ENCODE measurements at regions not wholly inside any gene's neighbourhood (a gene's known extent, or its start where the extent isn't known, plus 50 kb on each side); places are given as distances from the start of the nearest gene placed in this dataset.

- Mint-ChIP-seq H3K4me3 (ENCODE audit: low read depth) (no peak overlapping the region), H3K27me3 (ENCODE audit: low read depth) (no peaks in the 10 kb centered on the region), H3K4me1 (ENCODE audit: low read depth) (no peaks in the 10 kb centered on the region), H3K27ac (no peak overlapping the region), H3K36me3 (ENCODE audit: low read depth) (no peaks in the 10 kb centered on the region), H3K9me3 (no peaks in the 10 kb centered on the region)
- intact Hi-C loops (cut with micrococcal nuclease): no loop called here
- DNase-seq (ENCODE audit: low spot score): no peak
Measured at GRCh38 chr9:107886826-107887225, 397.3 kb upstream of the KLF4 start.

GRCh38 chr9:107883496-107884124 is 394.0 kb upstream of the KLF4 start:
- no peaks in the 10 kb centered on the region for H3K9me3 Mint-ChIP-seq
- no peak overlapping the region for H3K27ac Mint-ChIP-seq
- no peaks in the 10 kb centered on the region for H3K4me1 Mint-ChIP-seq (ENCODE audit: low read depth)
- no peaks in the 10 kb centered on the region for H3K36me3 Mint-ChIP-seq (ENCODE audit: low read depth)
- H3K4me3 Mint-ChIP-seq (ENCODE audit: low read depth): no peak overlapping the region
- no peaks in the 10 kb centered on the region for H3K27me3 Mint-ChIP-seq (ENCODE audit: low read depth)
- no peak for DNase-seq (ENCODE audit: low spot score)
- intact Hi-C loops (cut with micrococcal nuclease): no loop called here

- Mint-ChIP-seq H3K27me3 (ENCODE audit: low read depth) (no peaks in the 10 kb centered on the region), H3K36me3 (ENCODE audit: low read depth) (no peaks in the 10 kb centered on the region), H3K4me1 (ENCODE audit: low read depth) (no peaks in the 10 kb centered on the region), H3K27ac (no peak overlapping the region), H3K4me3 (ENCODE audit: low read depth) (no peak overlapping the region), H3K9me3 (no peaks in the 10 kb centered on the region)
- DNase-seq (ENCODE audit: low spot score): no peak
- intact Hi-C loops (cut with micrococcal nuclease): no loop called here
Measured at GRCh38 chr9:107881626-107882300, 392.2 kb upstream of the KLF4 start.

GRCh38 chr9:107878462-107878861 is 388.9 kb upstream of the KLF4 start:
- no peaks in the 10 kb centered on the region for H3K27me3 Mint-ChIP-seq (ENCODE audit: low read depth)
- no peaks in the 10 kb centered on the region for H3K36me3 Mint-ChIP-seq (ENCODE audit: low read depth)
- no peak overlapping the region for H3K4me3 Mint-ChIP-seq (ENCODE audit: low read depth)
- H3K9me3 Mint-ChIP-seq: no peaks in the 10 kb centered on the region
- H3K27ac Mint-ChIP-seq: no peak overlapping the region
- intact Hi-C loops (cut with micrococcal nuclease): no loop called here
- DNase-seq (ENCODE audit: low spot score): no peak
- no peaks in the 10 kb centered on the region for H3K4me1 Mint-ChIP-seq (ENCODE audit: low read depth)

- Mint-ChIP-seq H3K36me3 (ENCODE audit: low read depth) (no peaks in the 10 kb centered on the region), H3K9me3 (no peaks in the 10 kb centered on the region), H3K4me3 (ENCODE audit: low read depth) (no peak overlapping the region), H3K27me3 (ENCODE audit: low read depth) (no peaks in the 10 kb centered on the region), H3K4me1 (ENCODE audit: low read depth) (no peaks in the 10 kb centered on the region), H3K27ac (no peak overlapping the region)
- DNase-seq (ENCODE audit: low spot score): no peak
- intact Hi-C loops (cut with micrococcal nuclease): no loop called here
Measured at GRCh38 chr9:107875571-107875980, 386.0 kb upstream of the KLF4 start.

- Mint-ChIP-seq H3K4me1 (ENCODE audit: low read depth) (no peaks in the 10 kb centered on the region), H3K27me3 (ENCODE audit: low read depth) (no peaks in the 10 kb centered on the region), H3K4me3 (ENCODE audit: low read depth) (no peak overlapping the region), H3K27ac (no peak overlapping the region), H3K9me3 (no peaks in the 10 kb centered on the region), H3K36me3 (ENCODE audit: low read depth) (no peaks in the 10 kb centered on the region)
- intact Hi-C loops (cut with micrococcal nuclease): no loop called here
- no peak for DNase-seq (ENCODE audit: low spot score)
Measured at GRCh38 chr9:107874591-107875369, 385.2 kb upstream of the KLF4 start.

GRCh38 chr9:107874137-107874536 is 384.6 kb upstream of the KLF4 start:
- no peak for DNase-seq (ENCODE audit: low spot score)
- no peaks in the 10 kb centered on the region for H3K27me3 Mint-ChIP-seq (ENCODE audit: low read depth)
- intact Hi-C loops (cut with micrococcal nuclease): no loop called here
- H3K36me3 Mint-ChIP-seq (ENCODE audit: low read depth): no peaks in the 10 kb centered on the region
- H3K4me3 Mint-ChIP-seq (ENCODE audit: low read depth): no peak overlapping the region
- H3K4me1 Mint-ChIP-seq (ENCODE audit: low read depth): no peaks in the 10 kb centered on the region
- no peak overlapping the region for H3K27ac Mint-ChIP-seq
- no peaks in the 10 kb centered on the region for H3K9me3 Mint-ChIP-seq

GRCh38 chr9:107872457-107873192 is 383.1 kb upstream of the KLF4 start:
- DNase-seq (ENCODE audit: low spot score): no peak
- Mint-ChIP-seq H3K4me3 (ENCODE audit: low read depth) (no peak overlapping the region), H3K9me3 (no peaks in the 10 kb centered on the region), H3K27ac (no peak overlapping the region), H3K27me3 (ENCODE audit: low read depth) (no peaks in the 10 kb centered on the region), H3K36me3 (ENCODE audit: low read depth) (no peaks in the 10 kb centered on the region), H3K4me1 (ENCODE audit: low read depth) (no peaks in the 10 kb centered on the region)
- intact Hi-C loops (cut with micrococcal nuclease): no loop called here

GRCh38 chr9:107870927-107871680 is 381.5 kb upstream of the KLF4 start:
- H3K4me3 Mint-ChIP-seq (ENCODE audit: low read depth): no peak overlapping the region
- H3K27ac Mint-ChIP-seq: no peak overlapping the region
- intact Hi-C loops (cut with micrococcal nuclease): no loop called here
- no peaks in the 10 kb centered on the region for H3K27me3 Mint-ChIP-seq (ENCODE audit: low read depth)
- H3K9me3 Mint-ChIP-seq: no peaks in the 10 kb centered on the region
- no peak for DNase-seq (ENCODE audit: low spot score)
- H3K36me3 Mint-ChIP-seq (ENCODE audit: low read depth): no peaks in the 10 kb centered on the region
- no peaks in the 10 kb centered on the region for H3K4me1 Mint-ChIP-seq (ENCODE audit: low read depth)

- no peak overlapping the region for H3K27ac Mint-ChIP-seq
- no peak for DNase-seq (ENCODE audit: low spot score)
- intact Hi-C loops (cut with micrococcal nuclease): no loop called here
- no peaks in the 10 kb centered on the region for H3K4me1 Mint-ChIP-seq (ENCODE audit: low read depth)
- no peaks in the 10 kb centered on the region for H3K9me3 Mint-ChIP-seq
- no peaks in the 10 kb centered on the region for H3K27me3 Mint-ChIP-seq (ENCODE audit: low read depth)
- H3K4me3 Mint-ChIP-seq (ENCODE audit: low read depth): no peak overlapping the region
- no peaks in the 10 kb centered on the region for H3K36me3 Mint-ChIP-seq (ENCODE audit: low read depth)
Measured at GRCh38 chr9:107870221-107870620, 380.7 kb upstream of the KLF4 start.

GRCh38 chr9:107869111-107869510 is 379.5 kb upstream of the KLF4 start:
- Mint-ChIP-seq H3K27me3 (ENCODE audit: low read depth) (no peaks in the 10 kb centered on the region), H3K4me3 (ENCODE audit: low read depth) (no peak overlapping the region), H3K36me3 (ENCODE audit: low read depth) (no peaks in the 10 kb centered on the region), H3K9me3 (no peaks in the 10 kb centered on the region), H3K4me1 (ENCODE audit: low read depth) (no peaks in the 10 kb centered on the region), H3K27ac (no peak overlapping the region)
- intact Hi-C loops (cut with micrococcal nuclease): no loop called here
- DNase-seq (ENCODE audit: low spot score): no peak

GRCh38 chr9:107868186-107868585 is 378.6 kb upstream of the KLF4 start:
- H3K9me3 Mint-ChIP-seq: no peaks in the 10 kb centered on the region
- no peak overlapping the region for H3K27ac Mint-ChIP-seq
- intact Hi-C loops (cut with micrococcal nuclease): no loop called here
- H3K36me3 Mint-ChIP-seq (ENCODE audit: low read depth): no peaks in the 10 kb centered on the region
- H3K4me3 Mint-ChIP-seq (ENCODE audit: low read depth): no peak overlapping the region
- no peaks in the 10 kb centered on the region for H3K4me1 Mint-ChIP-seq (ENCODE audit: low read depth)
- H3K27me3 Mint-ChIP-seq (ENCODE audit: low read depth): no peaks in the 10 kb centered on the region
- DNase-seq (ENCODE audit: low spot score): no peak
